Kidney epithelial cell (primary cell): ENCODE measurements at regions not wholly inside any gene's neighbourhood (a gene's known extent, or its start where the extent isn't known, plus 50 kb on each side); places are given as distances from the start of the nearest gene placed in this dataset.

Experiments
- DNase-seq: peaks from one replicate; pipeline ENCODE4 v3.0.0-alpha.2; 2010; ENCODE audit warnings: low read depth
- H3K27me3 ChIP-seq: 2 replicates; pipeline ENCODE4 v1.6.0; 2011; ENCODE audit warnings: low read length; ENCODE audit not compliant: control insufficient read depth, insufficient read depth
- H3K36me3 ChIP-seq: 2 replicates; pipeline ENCODE4 v1.5.1; 2011; ENCODE audit warnings: low read length; ENCODE audit not compliant: control insufficient read depth, insufficient read depth
- H3K4me3 ChIP-seq: 2 replicates; pipeline ENCODE4 v1.5.1; 2011; ENCODE audit warnings: low read depth, mild to moderate bottlenecking, control low read depth, low read length
- TF ChIP-seq, protein P1 (sequence below): IDR thresholded peaks from 2 replicates; pipeline ENCODE4 v1.5.1; 2011; ENCODE audit warnings: mild to moderate bottlenecking, moderate library complexity, low read length, control low read depth, inconsistent platforms; ENCODE audit not compliant: insufficient read depth, poor library complexity, severe bottlenecking

DNA sequence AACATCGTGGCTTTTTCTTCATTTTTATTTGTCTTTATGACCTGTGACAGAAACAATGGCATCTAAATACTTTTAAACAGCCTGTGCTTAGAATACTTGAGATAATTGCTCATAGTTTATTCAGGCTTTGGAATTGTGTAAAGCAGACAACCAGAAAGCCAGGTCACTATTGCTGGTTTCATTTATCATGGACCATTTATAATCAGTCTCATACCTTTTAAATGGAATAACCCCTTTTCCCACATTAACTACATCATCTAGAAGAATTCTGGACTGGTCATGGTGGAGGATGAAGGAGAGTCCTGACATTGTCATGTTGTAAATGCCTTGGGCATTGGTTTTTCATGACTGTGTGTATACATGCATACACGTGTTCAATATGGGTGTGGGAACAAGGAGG lies 661.5 kb downstream of the EPM2A start:
- Histone ChIP-seq H3K27me3 (no peaks in the 10 kb centered on the region), H3K4me3 (no peak overlapping the region), H3K36me3 (no peaks in the 10 kb centered on the region)
- TF ChIP-seq, protein P1, sequence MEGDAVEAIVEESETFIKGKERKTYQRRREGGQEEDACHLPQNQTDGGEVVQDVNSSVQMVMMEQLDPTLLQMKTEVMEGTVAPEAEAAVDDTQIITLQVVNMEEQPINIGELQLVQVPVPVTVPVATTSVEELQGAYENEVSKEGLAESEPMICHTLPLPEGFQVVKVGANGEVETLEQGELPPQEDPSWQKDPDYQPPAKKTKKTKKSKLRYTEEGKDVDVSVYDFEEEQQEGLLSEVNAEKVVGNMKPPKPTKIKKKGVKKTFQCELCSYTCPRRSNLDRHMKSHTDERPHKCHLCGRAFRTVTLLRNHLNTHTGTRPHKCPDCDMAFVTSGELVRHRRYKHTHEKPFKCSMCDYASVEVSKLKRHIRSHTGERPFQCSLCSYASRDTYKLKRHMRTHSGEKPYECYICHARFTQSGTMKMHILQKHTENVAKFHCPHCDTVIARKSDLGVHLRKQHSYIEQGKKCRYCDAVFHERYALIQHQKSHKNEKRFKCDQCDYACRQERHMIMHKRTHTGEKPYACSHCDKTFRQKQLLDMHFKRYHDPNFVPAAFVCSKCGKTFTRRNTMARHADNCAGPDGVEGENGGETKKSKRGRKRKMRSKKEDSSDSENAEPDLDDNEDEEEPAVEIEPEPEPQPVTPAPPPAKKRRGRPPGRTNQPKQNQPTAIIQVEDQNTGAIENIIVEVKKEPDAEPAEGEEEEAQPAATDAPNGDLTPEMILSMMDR = no peak
- no peak for DNase-seq

DNA sequence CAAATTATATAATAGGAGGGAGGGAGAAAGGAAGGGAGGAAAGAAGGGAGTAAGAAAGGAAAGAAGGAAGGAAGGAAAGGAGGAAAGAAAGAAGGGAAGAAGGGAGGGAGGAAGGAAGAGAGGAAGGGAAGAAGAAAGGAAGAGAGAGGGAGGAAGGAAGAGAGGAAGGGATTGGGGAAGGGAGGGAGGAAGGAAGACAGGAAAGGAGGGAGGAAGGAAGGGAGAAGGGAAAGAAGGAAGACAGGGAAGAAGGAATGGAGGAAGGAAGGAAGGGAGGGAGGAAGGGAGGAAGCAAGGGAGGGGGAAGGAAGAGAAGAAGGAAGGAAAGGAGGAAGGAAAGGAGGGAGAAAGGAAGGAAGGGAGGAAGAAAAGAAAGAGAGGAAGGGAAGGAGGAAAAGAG lies 660.5 kb downstream of the EPM2A start:
- no peaks in the 10 kb centered on the region for H3K27me3 ChIP-seq
- no peak for DNase-seq
- TF ChIP-seq, protein P1 = no peak
- H3K4me3 ChIP-seq = no peak overlapping the region
- H3K36me3 ChIP-seq = no peaks in the 10 kb centered on the region

DNA sequence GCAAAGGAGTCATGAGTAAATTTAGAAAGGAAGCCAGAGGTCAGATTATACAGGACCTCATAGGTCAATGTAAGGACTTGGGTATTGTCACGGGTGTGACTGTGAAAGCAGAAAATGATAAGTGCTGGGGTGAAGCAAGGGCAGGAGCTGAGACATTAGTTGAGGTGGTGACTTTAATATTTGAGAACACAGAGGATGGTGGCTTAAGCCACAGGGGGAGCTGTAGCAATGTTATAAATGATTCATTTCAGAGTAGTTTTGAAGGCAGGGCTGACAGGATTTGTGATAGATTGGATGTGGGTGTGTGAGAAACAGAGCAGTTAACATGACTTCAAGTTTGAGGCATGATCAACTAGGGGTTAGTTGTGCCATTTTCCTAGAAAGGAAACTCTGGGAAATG lies 659.9 kb downstream of the EPM2A start:
- TF ChIP-seq, protein P1 = no peak
- Histone ChIP-seq H3K27me3 (no peaks in the 10 kb centered on the region), H3K4me3 (no peak overlapping the region), H3K36me3 (no peaks in the 10 kb centered on the region)
- no peak for DNase-seq

DNA sequence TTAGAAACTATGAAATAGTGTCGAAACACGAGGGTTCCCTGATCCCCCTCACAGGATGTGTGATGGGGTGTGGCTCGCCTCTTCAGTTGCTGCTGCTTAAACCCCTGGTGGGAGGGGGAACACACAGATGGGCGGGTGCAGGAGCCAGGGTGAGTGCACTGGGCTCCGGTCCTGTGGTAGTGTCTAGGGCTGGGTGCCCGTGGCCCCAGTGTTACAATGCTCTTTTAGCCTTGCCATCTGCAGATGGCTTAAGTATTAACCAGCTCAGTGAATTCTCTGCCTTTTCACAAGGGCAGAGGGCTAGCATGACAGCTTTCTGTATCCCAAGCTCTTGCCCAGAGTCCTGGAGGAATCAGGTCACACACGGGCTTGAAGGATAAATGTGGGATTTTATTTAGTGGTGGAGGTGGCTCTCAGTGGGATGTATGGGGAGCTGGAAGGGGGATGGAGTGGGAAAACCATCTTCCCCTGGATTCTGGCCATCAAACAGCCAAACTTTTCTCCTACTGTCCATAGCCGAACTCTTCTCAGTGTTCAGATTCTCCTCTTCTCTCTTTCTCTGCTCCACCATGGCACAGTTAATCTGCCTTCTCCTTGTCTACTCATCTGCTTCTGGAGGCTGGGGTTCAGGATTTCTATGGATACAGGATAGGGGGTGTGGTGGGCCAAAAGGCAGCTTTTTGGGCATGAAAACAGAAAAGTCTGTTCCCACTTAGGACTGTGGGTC lies 659.0 kb downstream of the EPM2A start:
- H3K36me3 ChIP-seq = no peaks in the 10 kb centered on the region
- H3K27me3 ChIP-seq = no peaks in the 10 kb centered on the region
- TF ChIP-seq, protein P1 = no peak
- no peak overlapping the region for H3K4me3 ChIP-seq
- DNase-seq = no peak

DNA sequence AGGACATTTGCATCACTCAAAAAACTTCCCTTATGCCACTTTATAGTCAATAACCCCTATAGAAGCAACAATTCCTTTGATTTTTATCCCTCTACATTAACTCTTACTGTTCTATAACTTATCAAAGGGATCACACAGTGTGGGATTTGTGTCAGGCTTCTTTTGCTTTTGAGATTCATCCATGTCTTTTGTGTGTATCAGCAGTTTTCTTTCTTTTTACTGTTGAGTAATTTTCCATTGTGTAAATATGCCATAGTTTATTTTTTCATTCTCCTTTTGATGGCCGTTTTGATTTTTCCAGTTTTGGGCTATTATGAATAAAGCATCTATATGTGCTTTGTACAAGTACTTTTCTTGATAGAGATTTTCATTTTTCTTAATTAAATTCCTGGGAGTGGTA lies 657.9 kb downstream of the EPM2A start:
- Histone ChIP-seq H3K27me3 (no peaks in the 10 kb centered on the region), H3K36me3 (no peaks in the 10 kb centered on the region), H3K4me3 (no peak overlapping the region)
- no peak for DNase-seq
- TF ChIP-seq, protein P1 = no peak

DNA sequence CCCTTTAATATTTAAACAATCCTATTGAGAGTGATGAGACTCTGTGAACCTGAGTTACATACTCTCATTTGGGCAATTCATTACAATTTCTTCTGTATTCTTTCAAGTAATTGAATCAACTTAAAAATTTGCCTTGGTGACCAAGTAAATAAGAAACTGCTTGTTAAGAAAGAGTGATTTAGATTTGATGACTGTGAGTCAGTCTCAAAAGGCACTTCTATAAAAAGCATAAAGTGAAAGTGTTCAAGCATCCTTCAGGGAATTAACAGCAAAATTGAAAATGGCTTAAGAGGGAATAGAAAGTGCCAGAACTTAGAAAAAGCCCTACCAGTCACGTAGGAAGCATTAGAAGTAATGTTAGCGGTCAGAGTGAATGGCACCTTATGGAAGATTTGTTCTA lies 654.7 kb downstream of the EPM2A start:
- Histone ChIP-seq H3K4me3 (no peak overlapping the region), H3K27me3 (no peaks in the 10 kb centered on the region), H3K36me3 (no peaks in the 10 kb centered on the region)
- TF ChIP-seq, protein P1 = no peak
- DNase-seq = no peak
